ENCODE measurements at regions not wholly inside any gene's neighbourhood (a gene's known extent, or its start where the extent isn't known, plus 50 kb on each side); places are given as distances from the start of the nearest gene placed in this dataset.

- ChIA-PET POLR2A (no interaction called here), CTCF (no interaction called here)
- H3K36me3 Mint-ChIP-seq (ENCODE audit: low read depth), result no peaks in the 10 kb centered on the region
- H3K9me3 ChIP-seq (ENCODE audit: control insufficient read depth in 1 of 2, insufficient read depth in 1 of 2, low read length in 2 of 2), result no peaks in the 10 kb centered on the region
- H3K27me3 ChIP-seq (ENCODE audit: control insufficient read depth in 1 of 2, insufficient read depth in 2 of 2, low read length in 2 of 2), result no peaks in the 10 kb centered on the region
- no peak overlapping the region for H3K27ac Mint-ChIP-seq
- intact Hi-C loops (cut with DNase I, micrococcal nuclease), result no loop called here
- no peaks in the 10 kb centered on the region for H3K4me1 Mint-ChIP-seq (ENCODE audit: low read depth)
- H3K4me3 Mint-ChIP-seq, result no peak overlapping the region
- H3K27ac ChIP-seq (ENCODE audit: low read depth in 1 of 2, low read length in 2 of 2), result no peak overlapping the region
- TF ChIP-seq CTCF (IDR thresholded peaks at IDR 0.05), result no peak
- peaks cover 11% of the 10 kb centered on the region for H3K27me3 Mint-ChIP-seq
- no peaks in the 10 kb centered on the region for H3K4me1 ChIP-seq (ENCODE audit: insufficient read depth, low read length)
- H3K9me3 Mint-ChIP-seq, result no peaks in the 10 kb centered on the region
- no peaks in the 10 kb centered on the region for H3K36me3 ChIP-seq (ENCODE audit: insufficient read depth, low read length)
- DNase-seq (no peak), ATAC-seq (ENCODE audit: poor library complexity) (no peak)
- no peak overlapping the region for H3K4me3 ChIP-seq (ENCODE audit: low read length)
These were observed 74.7 kb upstream of the GNAO1 start for GRCh38 chr16:56116577-56116964.

- no peaks in the 10 kb centered on the region for H3K27me3 ChIP-seq (ENCODE audit: control insufficient read depth in 1 of 2, insufficient read depth in 2 of 2, low read length in 2 of 2)
- no peaks in the 10 kb centered on the region for H3K9me3 ChIP-seq (ENCODE audit: control insufficient read depth in 1 of 2, insufficient read depth in 1 of 2, low read length in 2 of 2)
- ChIA-PET POLR2A (no interaction called here), CTCF (no interaction called here)
- Mint-ChIP-seq H3K27ac (no peak overlapping the region), H3K9me3 (no peaks in the 10 kb centered on the region), H3K4me1 (ENCODE audit: low read depth) (no peaks in the 10 kb centered on the region), H3K36me3 (ENCODE audit: low read depth) (no peaks in the 10 kb centered on the region), H3K27me3 (peaks cover 11% of the 10 kb centered on the region), H3K4me3 (no peak overlapping the region)
- DNase-seq, result peak in 2 of 14 experiments; percentile 1 to 10
- H3K4me1 ChIP-seq (ENCODE audit: insufficient read depth, low read length), result no peaks in the 10 kb centered on the region
- no peak for TF ChIP-seq CTCF (IDR thresholded peaks at IDR 0.05)
- no peaks in the 10 kb centered on the region for H3K36me3 ChIP-seq (ENCODE audit: insufficient read depth, low read length)
- intact Hi-C loops (cut with DNase I, micrococcal nuclease), result no loop called here
- H3K27ac ChIP-seq (ENCODE audit: low read depth in 1 of 2, low read length in 2 of 2), result no peak overlapping the region
- no peak overlapping the region for H3K4me3 ChIP-seq (ENCODE audit: low read length)
- no peak for ATAC-seq (ENCODE audit: poor library complexity)
These were observed 75.3 kb upstream of the GNAO1 start for GRCh38 chr16:56115817-56116576.

- Histone ChIP-seq H3K27ac (ENCODE audit: low read depth in 1 of 2, low read length in 2 of 2) (no peak overlapping the region), H3K9me3 (ENCODE audit: control insufficient read depth in 1 of 2, insufficient read depth in 1 of 2, low read length in 2 of 2) (no peaks in the 10 kb centered on the region), H3K4me1 (ENCODE audit: insufficient read depth, low read length) (no peaks in the 10 kb centered on the region), H3K36me3 (ENCODE audit: insufficient read depth, low read length) (no peaks in the 10 kb centered on the region), H3K27me3 (ENCODE audit: control insufficient read depth in 1 of 2, insufficient read depth in 2 of 2, low read length in 2 of 2) (no peaks in the 10 kb centered on the region), H3K4me3 (ENCODE audit: low read length) (no peak overlapping the region)
- intact Hi-C loops (cut with DNase I, micrococcal nuclease), result no loop called here
- TF ChIP-seq CTCF (IDR thresholded peaks at IDR 0.05), result no peak
- ChIA-PET POLR2A (no interaction called here), CTCF (interaction anchor here (1.3 kb wide), 1 partner anchor 11 kb away, joined by 3 read pairs; no protein-coding TSS in a partner anchor)
- no peak overlapping the region for H3K27ac Mint-ChIP-seq
- DNase-seq, result no peak
- no peaks in the 10 kb centered on the region for H3K9me3 Mint-ChIP-seq
- no peaks in the 10 kb centered on the region for H3K36me3 Mint-ChIP-seq (ENCODE audit: low read depth)
- H3K4me3 Mint-ChIP-seq, result no peak overlapping the region
- H3K4me1 Mint-ChIP-seq (ENCODE audit: low read depth), result no peaks in the 10 kb centered on the region
- H3K27me3 Mint-ChIP-seq, result peaks cover 7% of the 10 kb centered on the region
- no peak for ATAC-seq (ENCODE audit: poor library complexity)
These were observed 78.1 kb upstream of the GNAO1 start for GRCh38 chr16:56113223-56113622.

Measured in CD4-positive, alpha-beta T cell (primary cell).